HG03460 (cell line): ENCODE measurements at regions not wholly inside any gene's neighbourhood (a gene's known extent, or its start where the extent isn't known, plus 50 kb on each side); places are given as distances from the start of the nearest gene placed in this dataset.
"Not testable (repeated sequence)": the region's sequence is repeated elsewhere in the genome, so short reads cannot be mapped to it uniquely, and the experiment has no call there.

Source experiments
- ATAC-seq: cut with Tn5 transposase; IDR thresholded peaks from one replicate; pipeline ENCODE4 v1.9.1; 2021; ENCODE audit not compliant: unreplicated experiment

- no peak for ATAC-seq
Observed at GRCh38 chr3:189375532-189375931, 203.8 kb downstream of the TPRG1 start.

GRCh38 chr3:189383630-189384029 lies 211.9 kb downstream of the TPRG1 start:
- no peak for ATAC-seq

- ATAC-seq, result not testable (repeated sequence)
Observed at GRCh38 chr3:189385880-189386279, 214.1 kb downstream of the TPRG1 start.

GRCh38 chr3:189386739-189387138 lies 215.0 kb downstream of the TPRG1 start:
- no peak for ATAC-seq

GRCh38 chr3:189389346-189389745 lies 217.6 kb downstream of the TPRG1 start:
- no peak for ATAC-seq

- no peak for ATAC-seq
Observed at GRCh38 chr3:189393598-189393997, 221.8 kb downstream of the TPRG1 start.

- peak; percentile 79 for ATAC-seq
Observed at GRCh38 chr3:189394599-189395121, 222.9 kb downstream of the TPRG1 start.

GRCh38 chr3:189395825-189396224 lies 224.1 kb downstream of the TPRG1 start:
- ATAC-seq, result no peak

GRCh38 chr3:189398656-189399055 lies 226.9 kb downstream of the TPRG1 start:
- ATAC-seq, result no peak

- ATAC-seq, result no peak
Observed at GRCh38 chr3:189401196-189401595, 229.4 kb downstream of the TPRG1 start.

GRCh38 chr3:189403194-189403593 lies 228.0 kb upstream of the TP63 start:
- ATAC-seq, result no peak

- no peak for ATAC-seq
Observed at GRCh38 chr3:189404024-189404423, 227.2 kb upstream of the TP63 start.

- no peak for ATAC-seq
Observed at GRCh38 chr3:189404797-189405484, 226.2 kb upstream of the TP63 start.

- no peak for ATAC-seq
Observed at GRCh38 chr3:189406148-189406547, 225.0 kb upstream of the TP63 start.

GRCh38 chr3:189410522-189410921 lies 220.7 kb upstream of the TP63 start:
- no peak for ATAC-seq

- no peak for ATAC-seq
Observed at GRCh38 chr3:189419038-189419437, 212.2 kb upstream of the TP63 start.

- ATAC-seq, result no peak
Observed at GRCh38 chr3:189419683-189420082, 211.5 kb upstream of the TP63 start.

- no peak for ATAC-seq
Observed at GRCh38 chr3:189424922-189425321, 206.3 kb upstream of the TP63 start.

GRCh38 chr3:189429019-189429418 lies 202.2 kb upstream of the TP63 start:
- ATAC-seq, result no peak

GRCh38 chr3:189430166-189430565 lies 201.0 kb upstream of the TP63 start:
- no peak for ATAC-seq

- not testable (repeated sequence) for ATAC-seq
Observed at GRCh38 chr3:189442257-189442656, 188.9 kb upstream of the TP63 start.

- ATAC-seq, result no peak
Observed at GRCh38 chr3:189446959-189447560, 184.1 kb upstream of the TP63 start.

GRCh38 chr3:189449084-189449483 lies 182.1 kb upstream of the TP63 start:
- ATAC-seq, result no peak
